ENCODE measurements at regions not wholly inside any gene's neighbourhood (a gene's known extent, or its start where the extent isn't known, plus 50 kb on each side); places are given as distances from the start of the nearest gene placed in this dataset.

DNA sequence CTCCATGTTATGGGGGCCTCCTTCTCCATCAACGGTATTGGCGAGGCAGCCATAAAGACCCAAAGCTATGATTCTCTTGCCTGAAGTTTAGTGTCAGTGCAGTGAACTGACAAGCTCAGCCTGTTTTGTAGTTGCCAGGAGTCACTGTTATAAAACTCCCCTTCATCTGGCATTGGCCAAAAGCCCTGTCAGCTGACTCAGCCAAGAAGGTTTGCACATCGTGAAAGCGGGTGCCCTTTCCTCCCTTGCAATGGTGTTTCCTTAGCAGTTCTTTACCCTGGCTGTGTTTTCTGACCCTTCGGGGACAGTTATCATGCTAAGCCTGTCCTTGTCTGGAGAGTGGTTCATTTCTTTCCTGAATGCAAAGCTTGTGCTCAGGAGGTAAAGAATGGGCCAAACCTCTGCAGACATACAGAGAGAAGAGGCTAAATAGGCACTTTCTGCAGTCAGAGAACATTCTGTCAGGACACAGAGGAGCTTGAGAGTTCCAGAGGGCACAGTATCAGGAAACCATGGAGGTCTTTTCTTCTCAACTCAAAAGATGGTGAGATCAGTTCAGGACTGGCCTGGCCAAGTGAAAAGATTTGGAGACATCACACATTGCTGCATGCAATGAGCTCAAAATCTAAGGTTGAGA lies 414.2 kb downstream of the ZNF521 start:
- no peaks in the 10 kb centered on the region for H3K9me3 ChIP-seq
- H3K27ac ChIP-seq, result no peak overlapping the region
- H3K36me3 ChIP-seq, result no peaks in the 10 kb centered on the region
- 72 to 84% methylated on average over 3 to 5 of the region's 5 CpGs for WGBS, 2 donors
- ATAC-seq (ENCODE audit: low FRiP score in 2 of 2) (no peak), DNase-seq (no peak)
- H3K4me3 ChIP-seq, result no peak overlapping the region
- TF ChIP-seq POLR2AphosphoS5 (IDR thresholded peaks at IDR 0.05), result no peak
- TF ChIP-seq, protein P1, sequence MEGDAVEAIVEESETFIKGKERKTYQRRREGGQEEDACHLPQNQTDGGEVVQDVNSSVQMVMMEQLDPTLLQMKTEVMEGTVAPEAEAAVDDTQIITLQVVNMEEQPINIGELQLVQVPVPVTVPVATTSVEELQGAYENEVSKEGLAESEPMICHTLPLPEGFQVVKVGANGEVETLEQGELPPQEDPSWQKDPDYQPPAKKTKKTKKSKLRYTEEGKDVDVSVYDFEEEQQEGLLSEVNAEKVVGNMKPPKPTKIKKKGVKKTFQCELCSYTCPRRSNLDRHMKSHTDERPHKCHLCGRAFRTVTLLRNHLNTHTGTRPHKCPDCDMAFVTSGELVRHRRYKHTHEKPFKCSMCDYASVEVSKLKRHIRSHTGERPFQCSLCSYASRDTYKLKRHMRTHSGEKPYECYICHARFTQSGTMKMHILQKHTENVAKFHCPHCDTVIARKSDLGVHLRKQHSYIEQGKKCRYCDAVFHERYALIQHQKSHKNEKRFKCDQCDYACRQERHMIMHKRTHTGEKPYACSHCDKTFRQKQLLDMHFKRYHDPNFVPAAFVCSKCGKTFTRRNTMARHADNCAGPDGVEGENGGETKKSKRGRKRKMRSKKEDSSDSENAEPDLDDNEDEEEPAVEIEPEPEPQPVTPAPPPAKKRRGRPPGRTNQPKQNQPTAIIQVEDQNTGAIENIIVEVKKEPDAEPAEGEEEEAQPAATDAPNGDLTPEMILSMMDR (IDR thresholded peaks at IDR 0.05), result no peak
- TF ChIP-seq EP300 (IDR thresholded peaks at IDR 0.05), result no peak
- TF ChIP-seq POLR2A (IDR thresholded peaks at IDR 0.05), result no peak
- no peaks in the 10 kb centered on the region for H3K4me1 ChIP-seq
- H3K27me3 ChIP-seq, result no peaks in the 10 kb centered on the region

DNA sequence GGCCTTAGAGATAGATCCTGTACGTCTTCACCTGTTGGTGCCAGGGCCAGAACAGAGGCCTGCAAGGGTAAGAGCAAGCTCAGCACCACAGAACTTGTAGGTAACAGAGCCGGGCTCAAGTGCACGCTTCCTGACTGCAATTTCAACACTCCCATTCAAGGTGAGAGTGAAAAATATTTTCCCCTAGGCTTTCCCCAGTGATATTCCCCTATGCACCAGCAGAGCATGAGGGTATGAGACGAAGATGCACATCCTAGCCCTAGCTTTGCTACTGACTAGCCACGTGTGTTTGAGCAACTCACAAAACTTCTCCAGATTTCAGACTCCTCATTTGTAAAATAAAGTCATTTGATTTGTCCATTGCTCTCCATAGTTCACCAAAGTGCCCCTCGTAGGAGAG lies 411.6 kb downstream of the ZNF521 start:
- no peak for ATAC-seq (ENCODE audit: low FRiP score in 2 of 2)
- Histone ChIP-seq H3K27ac (no peak overlapping the region), H3K36me3 (no peaks in the 10 kb centered on the region), H3K27me3 (no peaks in the 10 kb centered on the region), H3K4me3 (no peak overlapping the region), H3K4me1 (no peaks in the 10 kb centered on the region), H3K9me3 (no peaks in the 10 kb centered on the region)
- DNase-seq, result no peak
- TF ChIP-seq POLR2A (IDR thresholded peaks at IDR 0.05) (no peak), POLR2AphosphoS5 (IDR thresholded peaks at IDR 0.05) (no peak), EP300 (IDR thresholded peaks at IDR 0.05) (no peak)
- TF ChIP-seq, protein P1 (IDR thresholded peaks at IDR 0.05), result no peak
- 85 to 96% methylated on average over 6 of the region's 6 CpGs for WGBS, 2 donors

DNA sequence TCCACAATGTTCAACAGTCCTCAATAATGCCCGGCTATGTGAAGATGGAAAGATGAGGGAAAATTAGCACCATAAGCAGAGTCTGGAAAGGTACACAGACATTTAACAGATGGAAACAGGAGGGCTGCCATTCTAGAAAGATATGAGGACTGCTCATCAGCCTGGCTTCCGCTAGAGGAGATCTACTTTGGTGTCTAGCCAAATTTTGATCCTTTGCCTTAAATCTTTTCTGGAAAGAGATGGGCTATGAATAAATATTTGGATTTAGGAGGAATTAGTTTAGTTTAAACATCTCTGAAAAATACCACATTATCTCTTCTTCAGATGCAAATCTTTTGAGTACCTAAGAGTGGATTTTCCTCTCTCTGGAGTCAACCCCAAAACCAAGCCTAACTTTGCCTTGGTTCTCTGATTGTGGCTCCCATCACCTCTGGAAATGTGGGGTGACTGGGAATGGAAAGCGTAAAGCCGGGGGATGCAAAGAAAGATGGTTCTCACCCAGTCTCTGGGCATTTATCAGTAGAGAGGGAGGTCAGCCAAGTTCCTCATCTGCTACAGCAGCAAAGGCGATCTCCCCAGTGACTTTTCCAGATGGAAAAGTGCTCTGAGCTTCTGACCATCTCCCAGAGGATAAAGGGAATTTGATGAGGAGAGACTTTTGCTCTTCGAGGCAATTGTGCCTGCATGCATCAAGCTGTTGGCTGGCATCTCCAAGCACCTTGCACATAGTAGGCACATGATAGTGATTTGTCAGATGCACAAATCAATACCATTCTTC lies 410.6 kb downstream of the ZNF521 start:
- 78 to 82% methylated on average over 6 of the region's 6 CpGs for WGBS, 2 donors
- no peak for DNase-seq
- Histone ChIP-seq H3K4me1 (no peaks in the 10 kb centered on the region), H3K27ac (no peak overlapping the region), H3K27me3 (no peaks in the 10 kb centered on the region), H3K4me3 (no peak overlapping the region), H3K36me3 (no peaks in the 10 kb centered on the region), H3K9me3 (no peaks in the 10 kb centered on the region)
- TF ChIP-seq, protein P1 (IDR thresholded peaks at IDR 0.05), result no peak
- TF ChIP-seq POLR2AphosphoS5 (IDR thresholded peaks at IDR 0.05), result no peak
- TF ChIP-seq EP300 (IDR thresholded peaks at IDR 0.05), result no peak
- no peak for TF ChIP-seq POLR2A (IDR thresholded peaks at IDR 0.05)
- no peak for ATAC-seq (ENCODE audit: low FRiP score in 2 of 2)

DNA sequence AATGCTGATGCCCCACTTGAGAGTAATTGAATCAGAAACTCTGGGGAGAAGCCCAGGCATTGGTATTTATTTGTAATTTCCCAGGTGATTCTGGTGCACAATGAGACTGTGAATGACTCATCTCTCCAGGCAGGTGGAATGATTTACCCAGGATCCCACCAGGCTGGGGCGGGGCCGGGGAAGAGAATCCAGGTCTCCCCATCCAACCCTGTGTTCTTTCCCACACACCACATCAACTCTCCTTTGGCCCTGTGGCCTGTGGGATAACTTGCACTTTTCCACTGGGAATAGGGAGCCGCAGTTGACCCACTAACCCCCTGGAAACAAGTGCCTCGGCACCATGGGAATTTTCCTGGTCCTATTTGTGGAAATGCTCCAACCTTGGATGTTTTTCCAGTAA lies 409.8 kb downstream of the ZNF521 start:
- no peak for TF ChIP-seq POLR2AphosphoS5 (IDR thresholded peaks at IDR 0.05)

DNA sequence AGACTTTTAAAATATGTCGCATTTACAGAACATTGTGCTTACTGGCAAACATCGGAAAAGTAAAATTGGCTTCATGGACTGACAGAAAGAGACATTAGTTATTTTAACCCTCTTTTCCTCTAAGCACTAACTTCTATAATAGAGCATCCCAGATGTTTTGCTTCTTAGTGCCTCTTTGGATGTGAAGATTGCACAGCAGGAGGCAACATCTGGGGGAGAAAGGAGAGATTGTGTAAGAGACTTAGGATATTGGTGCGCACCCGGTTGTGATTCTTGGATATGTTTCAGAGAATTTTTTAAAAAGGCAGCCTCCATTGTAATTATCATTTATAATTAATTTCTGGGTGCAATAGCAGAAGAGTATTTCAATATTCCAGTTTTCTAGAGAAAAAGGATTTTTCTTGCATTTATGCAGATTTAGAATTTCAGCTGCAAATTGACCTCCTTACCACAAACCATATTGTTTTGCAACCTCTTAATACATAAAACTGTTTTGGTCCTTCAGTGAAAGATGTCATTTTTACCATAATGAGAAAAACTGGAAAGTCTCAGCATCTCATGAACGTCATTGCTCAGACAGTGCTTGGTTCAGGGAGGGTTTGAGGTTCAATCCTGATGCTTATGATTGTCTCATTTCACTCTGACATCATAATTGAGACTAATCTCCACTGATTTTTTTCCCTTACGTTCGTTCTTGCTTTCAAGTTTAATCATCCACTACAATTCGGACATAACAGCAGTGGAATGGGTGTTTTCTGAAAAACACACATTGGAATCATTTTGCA lies 404.3 kb downstream of the ZNF521 start:
- no peak overlapping the region for H3K27ac ChIP-seq
- H3K9me3 ChIP-seq, result no peaks in the 10 kb centered on the region
- ATAC-seq (ENCODE audit: low FRiP score in 2 of 2) (peak in 1 of 2 donors; percentile 58), DNase-seq (no peak)
- no peak for TF ChIP-seq POLR2A (IDR thresholded peaks at IDR 0.05)
- no peak for TF ChIP-seq EP300 (IDR thresholded peaks at IDR 0.05)
- TF ChIP-seq, protein P1 (IDR thresholded peaks at IDR 0.05), result no peak
- TF ChIP-seq POLR2AphosphoS5 (IDR thresholded peaks at IDR 0.05), result no peak
- 69 to 72% methylated on average over 8 of the region's 8 CpGs for WGBS, 2 donors
- no peak overlapping the region for H3K4me3 ChIP-seq
- H3K4me1 ChIP-seq, result no peaks in the 10 kb centered on the region
- H3K36me3 ChIP-seq, result no peaks in the 10 kb centered on the region
- no peaks in the 10 kb centered on the region for H3K27me3 ChIP-seq

More for the DNA sequence above, 409.8 kb downstream of the ZNF521 start:
- no peak for DNase-seq
- H3K27ac ChIP-seq, result no peak overlapping the region
- no peaks in the 10 kb centered on the region for H3K27me3 ChIP-seq
- H3K36me3 ChIP-seq, result no peaks in the 10 kb centered on the region
- no peak overlapping the region for H3K4me3 ChIP-seq
- no peaks in the 10 kb centered on the region for H3K9me3 ChIP-seq
- 89% methylated on average over 4 of the region's 4 CpGs for WGBS, 2 donors
- ATAC-seq (ENCODE audit: low FRiP score in 2 of 2), result no peak
- no peaks in the 10 kb centered on the region for H3K4me1 ChIP-seq
